ENCODE measurements at regions not wholly inside any gene's neighbourhood (a gene's known extent, or its start where the extent isn't known, plus 50 kb on each side); places are given as distances from the start of the nearest gene placed in this dataset.

DNA sequence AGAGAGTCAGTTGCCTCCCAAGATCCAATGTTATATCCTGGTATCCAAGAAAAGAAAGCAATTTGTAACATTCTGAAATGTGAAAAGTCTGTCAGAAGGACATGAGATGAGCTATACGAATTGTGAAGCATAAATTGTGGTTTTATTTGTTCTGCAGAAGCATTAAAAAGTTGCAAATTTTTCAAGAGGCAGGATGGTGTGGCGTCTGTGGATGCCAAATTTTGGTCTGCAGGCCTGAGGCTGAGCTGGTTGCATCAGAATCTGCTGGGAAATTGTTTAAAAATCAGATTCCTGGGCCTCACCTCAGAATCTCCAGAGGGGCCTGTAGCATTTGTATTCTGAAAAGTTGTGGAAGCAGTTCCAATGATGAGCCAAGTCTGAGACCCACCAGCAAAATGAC is 284.7 kb downstream of the NUAK1 start:
- Histone ChIP-seq H3K27me3 (ENCODE audit: control insufficient read depth, insufficient read depth, low read length, poor library complexity, severe bottlenecking) (no peaks in the 10 kb centered on the region), H3K9me3 (ENCODE audit: control insufficient read depth, low read length) (peaks cover 11% of the 10 kb centered on the region), H3K9ac (ENCODE audit: extremely low read depth, low read length, poor library complexity, severe bottlenecking) (no peak overlapping the region), H3K4me3 (ENCODE audit: low read length) (no peak overlapping the region), H3K36me3 (ENCODE audit: control insufficient read depth, insufficient read depth, low read length) (no peaks in the 10 kb centered on the region), H3K27ac (ENCODE audit: low read depth, low read length) (no peak overlapping the region), H3K4me1 (ENCODE audit: control insufficient read depth, insufficient read depth, low read length) (peaks cover 15% of the 10 kb centered on the region)
- Mint-ChIP-seq H3K4me3 (no peak overlapping the region), H3K27ac (no peak overlapping the region), H3K36me3 (ENCODE audit: low read depth) (peaks cover 7% of the 10 kb centered on the region), H3K27me3 (ENCODE audit: insufficient read depth) (peaks cover 9% of the 10 kb centered on the region), H3K9me3 (peaks cover 16% of the 10 kb centered on the region), H3K4me1 (peaks cover 11% of the 10 kb centered on the region)
- 87 to 91% methylated on average over 2 of the region's 2 CpGs for WGBS, 2 experiments (ENCODE audit: insufficient coverage in 1 of 2, insufficient read length in 1 of 2)
- TF ChIP-seq, protein P1, sequence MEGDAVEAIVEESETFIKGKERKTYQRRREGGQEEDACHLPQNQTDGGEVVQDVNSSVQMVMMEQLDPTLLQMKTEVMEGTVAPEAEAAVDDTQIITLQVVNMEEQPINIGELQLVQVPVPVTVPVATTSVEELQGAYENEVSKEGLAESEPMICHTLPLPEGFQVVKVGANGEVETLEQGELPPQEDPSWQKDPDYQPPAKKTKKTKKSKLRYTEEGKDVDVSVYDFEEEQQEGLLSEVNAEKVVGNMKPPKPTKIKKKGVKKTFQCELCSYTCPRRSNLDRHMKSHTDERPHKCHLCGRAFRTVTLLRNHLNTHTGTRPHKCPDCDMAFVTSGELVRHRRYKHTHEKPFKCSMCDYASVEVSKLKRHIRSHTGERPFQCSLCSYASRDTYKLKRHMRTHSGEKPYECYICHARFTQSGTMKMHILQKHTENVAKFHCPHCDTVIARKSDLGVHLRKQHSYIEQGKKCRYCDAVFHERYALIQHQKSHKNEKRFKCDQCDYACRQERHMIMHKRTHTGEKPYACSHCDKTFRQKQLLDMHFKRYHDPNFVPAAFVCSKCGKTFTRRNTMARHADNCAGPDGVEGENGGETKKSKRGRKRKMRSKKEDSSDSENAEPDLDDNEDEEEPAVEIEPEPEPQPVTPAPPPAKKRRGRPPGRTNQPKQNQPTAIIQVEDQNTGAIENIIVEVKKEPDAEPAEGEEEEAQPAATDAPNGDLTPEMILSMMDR (conservative IDR thresholded peaks at IDR 0.05) = no peak
- no peak for DNase-seq

DNA sequence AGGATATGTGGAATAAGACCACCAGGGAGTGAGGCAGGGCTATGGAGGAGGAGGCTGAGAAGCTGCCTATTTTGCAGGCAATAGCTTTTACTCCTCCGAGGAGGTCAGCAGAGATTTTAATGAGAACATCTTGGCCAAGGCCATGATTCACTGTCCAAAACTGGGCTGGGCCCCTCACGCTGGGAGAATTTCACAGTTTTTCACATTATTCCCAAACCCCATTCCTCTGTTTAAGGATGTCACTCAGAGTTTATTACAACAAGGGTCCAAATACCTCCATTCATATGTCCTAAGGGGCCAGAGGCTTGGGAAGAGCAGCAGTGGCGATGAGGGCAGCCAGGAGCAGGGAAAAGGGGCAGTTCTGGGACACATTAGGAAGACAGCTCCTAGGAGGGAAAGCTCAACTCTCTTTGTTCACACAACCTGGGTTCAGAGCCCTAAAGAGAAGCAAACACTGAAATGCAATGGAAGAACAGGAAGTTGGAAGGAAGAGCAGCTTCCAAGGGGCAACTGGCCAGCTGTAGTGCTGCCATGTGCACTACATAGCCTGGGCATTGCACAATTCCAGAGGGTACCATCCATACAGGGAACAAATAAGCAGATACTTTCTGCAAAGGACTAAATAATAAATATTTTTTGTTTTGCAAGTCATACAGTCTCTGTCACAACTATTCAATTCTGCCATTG is 283.2 kb downstream of the NUAK1 start:
- H3K27me3 Mint-ChIP-seq (ENCODE audit: insufficient read depth) = peaks cover 14% of the 10 kb centered on the region
- 96 to 100% methylated on average over 2 to 3 of the region's 3 CpGs for WGBS, 2 experiments (ENCODE audit: insufficient coverage in 1 of 2, insufficient read length in 1 of 2)
- H3K36me3 Mint-ChIP-seq (ENCODE audit: low read depth) = peaks cover 5% of the 10 kb centered on the region
- H3K36me3 ChIP-seq (ENCODE audit: control insufficient read depth, insufficient read depth, low read length) = no peaks in the 10 kb centered on the region
- TF ChIP-seq, protein P1 (conservative IDR thresholded peaks at IDR 0.05) = no peak
- H3K4me1 ChIP-seq (ENCODE audit: control insufficient read depth, insufficient read depth, low read length) = peaks cover 7% of the 10 kb centered on the region
- no peak overlapping the region for H3K9ac ChIP-seq (ENCODE audit: extremely low read depth, low read length, poor library complexity, severe bottlenecking)
- H3K9me3 Mint-ChIP-seq = peaks cover 13% of the 10 kb centered on the region
- no peak overlapping the region for H3K4me3 ChIP-seq (ENCODE audit: low read length)
- no peaks in the 10 kb centered on the region for H3K27me3 ChIP-seq (ENCODE audit: control insufficient read depth, insufficient read depth, low read length, poor library complexity, severe bottlenecking)
- H3K27ac ChIP-seq (ENCODE audit: low read depth, low read length) = no peak overlapping the region
- H3K4me3 Mint-ChIP-seq = no peak overlapping the region
- H3K9me3 ChIP-seq (ENCODE audit: control insufficient read depth, low read length) = peaks cover 11% of the 10 kb centered on the region
- DNase-seq = no peak
- H3K27ac Mint-ChIP-seq = no peak overlapping the region
- H3K4me1 Mint-ChIP-seq = peaks cover 17% of the 10 kb centered on the region

DNA sequence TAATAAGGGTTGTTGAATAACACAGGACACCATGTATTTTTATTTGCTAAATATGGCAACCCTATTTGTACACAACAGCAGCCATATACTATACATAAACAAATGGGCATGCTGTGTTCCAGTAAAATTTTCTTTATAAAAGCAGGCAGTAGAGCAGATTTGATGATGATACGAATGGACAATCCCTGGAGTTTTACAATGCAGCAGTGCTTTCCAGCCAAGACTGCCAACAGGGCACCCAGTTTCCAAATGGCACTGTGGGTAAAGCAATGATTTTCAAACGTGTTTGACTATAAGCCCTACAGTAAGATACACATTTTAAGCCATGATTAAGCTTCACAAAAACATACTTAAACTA is 282.7 kb downstream of the NUAK1 start:
- H3K4me3 Mint-ChIP-seq = no peak overlapping the region
- H3K27ac ChIP-seq (ENCODE audit: low read depth, low read length) = no peak overlapping the region
- H3K36me3 Mint-ChIP-seq (ENCODE audit: low read depth) = no peaks in the 10 kb centered on the region
- H3K9me3 ChIP-seq (ENCODE audit: control insufficient read depth, low read length) = peaks cover 6% of the 10 kb centered on the region
- DNase-seq = no peak
- H3K36me3 ChIP-seq (ENCODE audit: control insufficient read depth, insufficient read depth, low read length) = no peaks in the 10 kb centered on the region
- no peak overlapping the region for H3K9ac ChIP-seq (ENCODE audit: extremely low read depth, low read length, poor library complexity, severe bottlenecking)
- H3K4me1 Mint-ChIP-seq = peaks cover 22% of the 10 kb centered on the region
- H3K27me3 Mint-ChIP-seq (ENCODE audit: insufficient read depth) = peaks cover 14% of the 10 kb centered on the region
- peaks cover 8% of the 10 kb centered on the region for H3K9me3 Mint-ChIP-seq
- TF ChIP-seq, protein P1 (conservative IDR thresholded peaks at IDR 0.05) = no peak
- H3K27ac Mint-ChIP-seq = no peak overlapping the region
- H3K4me3 ChIP-seq (ENCODE audit: low read length) = no peak overlapping the region
- peaks cover 9% of the 10 kb centered on the region for H3K4me1 ChIP-seq (ENCODE audit: control insufficient read depth, insufficient read depth, low read length)
- WGBS, 2 experiments (ENCODE audit: insufficient coverage in 1 of 2, insufficient read length in 1 of 2) = 86 to 94% methylated on average over 2 of the region's 2 CpGs
- H3K27me3 ChIP-seq (ENCODE audit: control insufficient read depth, insufficient read depth, low read length, poor library complexity, severe bottlenecking) = no peaks in the 10 kb centered on the region

Measured in endodermal cell (in vitro differentiated cells).